Caco-2 (cell line): ENCODE measurements at regions not wholly inside any gene's neighbourhood (a gene's known extent, or its start where the extent isn't known, plus 50 kb on each side); places are given as distances from the start of the nearest gene placed in this dataset.
"Not testable (repeated sequence)": the region's sequence is repeated elsewhere in the genome, so short reads cannot be mapped to it uniquely, and the experiment has no call there.

Source experiments
- BruUV-seq: library from RNA; stranded (reverse); fragments of 400-500 nt; replicated peaks from 2 replicates; lab custom pipeline; 2021; lab: Mats Ljungman, UMichigan
- CTCF ChIA-PET: fragments of 300-600 bp; sonication (Branson Sonifier 250); formaldehyde crosslinking; loops from one replicate; lab custom pipeline; 2022; ENCODE audit warnings: antibody characterized with exemption; lab: Charles Lee
- POLR2A ChIA-PET: fragments of 300-600 bp; sonication (Branson Sonifier 250); formaldehyde crosslinking; loops from one replicate; lab custom pipeline; 2022; ENCODE audit warnings: antibody characterized with exemption; lab: Charles Lee
- DNase-seq, 2 experiments: peaks; one replicate each; pipeline versions ENCODE4 v3.0.0 to v3.0.0-alpha.2; 2020 to 2022
- H3K27me3 ChIP-seq: replicated peaks from 2 replicates; pipeline ENCODE4 v1.6.0; 2011; ENCODE audit warnings: low read length; ENCODE audit not compliant: control insufficient read depth, insufficient read depth
- H3K36me3 ChIP-seq: 2 replicates; pipeline ENCODE4 v1.5.1; 2011; ENCODE audit warnings: low read length; ENCODE audit not compliant: control insufficient read depth, insufficient read depth
- H3K4me1 ChIP-seq: fragments of 250-450 bp; sonication (Bioruptor Pico); 2 replicates; pipeline ENCODE4 v1.5.1; 2020; ENCODE audit warnings: mild to moderate bottlenecking
- H3K4me3 ChIP-seq: 2 replicates; pipeline ENCODE4 v1.5.1; 2011; ENCODE audit warnings: low read depth, mild to moderate bottlenecking, control low read depth, low read length
- H3K9me3 ChIP-seq: fragments of 250-450 bp; sonication (Bioruptor Pico); 2 replicates; pipeline ENCODE4 v1.5.1; 2020; ENCODE audit warnings: mild to moderate bottlenecking, moderate library complexity
- H3K27ac Mint-ChIP-seq: one replicate; pipeline ENCODE4 v1.8.0; 2022; ENCODE audit warnings: mixed read lengths; ENCODE audit not compliant: unreplicated experiment
- H3K27me3 Mint-ChIP-seq: one replicate; pipeline ENCODE4 v1.8.0; 2022; ENCODE audit warnings: mixed read lengths; ENCODE audit not compliant: insufficient read depth, unreplicated experiment
- H3K36me3 Mint-ChIP-seq: one replicate; pipeline ENCODE4 v1.8.0; 2022; ENCODE audit warnings: mild to moderate bottlenecking, mixed read lengths; ENCODE audit not compliant: insufficient read depth, unreplicated experiment
- H3K4me1 Mint-ChIP-seq: one replicate; pipeline ENCODE4 v1.8.0; 2022; ENCODE audit warnings: low read depth, mixed read lengths; ENCODE audit not compliant: unreplicated experiment
- H3K4me3 Mint-ChIP-seq: one replicate; pipeline ENCODE4 v1.8.0; 2022; ENCODE audit warnings: mild to moderate bottlenecking, moderate library complexity, mixed read lengths; ENCODE audit not compliant: unreplicated experiment
- H3K9me3 Mint-ChIP-seq: one replicate; pipeline ENCODE4 v1.8.0; 2022; ENCODE audit warnings: mixed read lengths; ENCODE audit not compliant: unreplicated experiment
- CTCF ChIP-seq, 2 experiments: fragments of 200-600 bp in 1 of 2; IDR thresholded peaks; 1 replicate in 1 of 2; 2 replicates in 1 of 2; pipeline versions ENCODE4 v1.5.1 to v1.8.0; 2011 to 2022; ENCODE audit warnings: antibody characterized with exemption in 1 of 2, control low read depth in 1 of 2, inconsistent platforms in 1 of 2, low read depth in 1 of 2, low read length in 1 of 2, mild to moderate bottlenecking in 1 of 2, moderate library complexity in 1 of 2; ENCODE audit not compliant: insufficient read depth in 1 of 2, severe bottlenecking in 1 of 2, unreplicated experiment in 1 of 2
- intact Hi-C: fragments of 100-400 bp; cut with micrococcal nuclease; formaldehyde crosslinking; loops from one replicate; pipeline ENCODE4 v1.10.0; 2022; ENCODE audit not compliant: unreplicated experiment

- no TSS peak for BruUV-seq
- Mint-ChIP-seq H3K9me3 (peaks cover 9% of the 10 kb centered on the region), H3K27me3 (no peaks in the 10 kb centered on the region), H3K36me3 (no peaks in the 10 kb centered on the region), H3K4me1 (no peaks in the 10 kb centered on the region), H3K27ac (no peak overlapping the region), H3K4me3 (no peak overlapping the region)
- intact Hi-C loops: no loop called here
- ChIA-PET CTCF (no interaction called here), POLR2A (no interaction called here)
- no peaks in the 10 kb centered on the region for H3K27me3 ChIP-seq
- no peak for TF ChIP-seq CTCF (IDR thresholded peaks at IDR 0.05; ENCODE audit: insufficient read depth in 1 of 2, low read depth in 1 of 2, low read length in 1 of 2, severe bottlenecking in 1 of 2, unreplicated experiment in 1 of 2)
- no peaks in the 10 kb centered on the region for H3K9me3 ChIP-seq
- H3K4me1 ChIP-seq: no peaks in the 10 kb centered on the region
- H3K36me3 ChIP-seq: no peaks in the 10 kb centered on the region
- H3K4me3 ChIP-seq: no peak overlapping the region
- no peak for DNase-seq
Measured at GRCh38 chr14:40362856-40363255, 930.6 kb upstream of the FBXO33 start.

GRCh38 chr14:40354754-40355153, 922.5 kb upstream of the FBXO33 start:
- Mint-ChIP-seq H3K36me3 (no peaks in the 10 kb centered on the region), H3K9me3 (peaks cover under 1% of the 10 kb centered on the region), H3K27ac (no peak overlapping the region), H3K4me1 (no peaks in the 10 kb centered on the region), H3K27me3 (no peaks in the 10 kb centered on the region), H3K4me3 (no peak overlapping the region)
- TF ChIP-seq CTCF (IDR thresholded peaks at IDR 0.05; ENCODE audit: insufficient read depth in 1 of 2, low read depth in 1 of 2, low read length in 1 of 2, severe bottlenecking in 1 of 2, unreplicated experiment in 1 of 2): no peak
- intact Hi-C loops: no loop called here
- ChIA-PET POLR2A (no interaction called here), CTCF (no interaction called here)
- Histone ChIP-seq H3K4me1 (no peaks in the 10 kb centered on the region), H3K4me3 (no peak overlapping the region), H3K36me3 (no peaks in the 10 kb centered on the region), H3K9me3 (no peaks in the 10 kb centered on the region), H3K27me3 (no peaks in the 10 kb centered on the region)
- no TSS peak for BruUV-seq
- no peak for DNase-seq

GRCh38 chr14:40348104-40348503, 915.9 kb upstream of the FBXO33 start:
- H3K9me3 ChIP-seq, H3K4me3 ChIP-seq, H3K9me3 Mint-ChIP-seq, H3K4me1 Mint-ChIP-seq, BruUV-seq, H3K4me1 ChIP-seq, H3K36me3 ChIP-seq, DNase-seq, H3K27ac Mint-ChIP-seq, POLR2A ChIA-PET, H3K36me3 Mint-ChIP-seq, H3K27me3 Mint-ChIP-seq, H3K27me3 ChIP-seq, CTCF ChIA-PET, intact Hi-C loops: not testable (repeated sequence)
- H3K4me3 Mint-ChIP-seq: peak overlapping the region; percentile 19

GRCh38 chr14:40347675-40348074, 915.4 kb upstream of the FBXO33 start:
- BruUV-seq: no TSS peak
- Mint-ChIP-seq H3K4me1 (no peaks in the 10 kb centered on the region), H3K9me3 (no peaks in the 10 kb centered on the region), H3K27ac (no peak overlapping the region), H3K4me3 (peak overlapping the region; percentile 19), H3K36me3 (no peaks in the 10 kb centered on the region), H3K27me3 (no peaks in the 10 kb centered on the region)
- H3K4me3 ChIP-seq: no peak overlapping the region
- no peak for DNase-seq
- intact Hi-C loops: no loop called here
- POLR2A ChIA-PET: no interaction called here
- TF ChIP-seq CTCF (IDR thresholded peaks at IDR 0.05; ENCODE audit: insufficient read depth in 1 of 2, low read depth in 1 of 2, low read length in 1 of 2, severe bottlenecking in 1 of 2, unreplicated experiment in 1 of 2): no peak
- H3K27me3 ChIP-seq: no peaks in the 10 kb centered on the region
- CTCF ChIA-PET: no interaction called here
- H3K9me3 ChIP-seq: no peaks in the 10 kb centered on the region
- H3K36me3 ChIP-seq: no peaks in the 10 kb centered on the region
- H3K4me1 ChIP-seq: no peaks in the 10 kb centered on the region
